ENCODE measurements at regions not wholly inside any gene's neighbourhood (a gene's known extent, or its start where the extent isn't known, plus 50 kb on each side); places are given as distances from the start of the nearest gene placed in this dataset.

- 95% methylated on average over 5 of the region's 5 CpGs for WGBS
- TF ChIP-seq POLR2A (IDR thresholded peaks at IDR 0.05) (no peak), EP300 (IDR thresholded peaks at IDR 0.05) (no peak), POLR2AphosphoS5 (IDR thresholded peaks at IDR 0.05) (no peak), CTCF (IDR thresholded peaks at IDR 0.05) (no peak)
- no peak overlapping the region for H3K4me3 ChIP-seq
- DNase-seq (ENCODE audit: low spot score in 2 of 2): no peak
- H3K36me3 ChIP-seq: no peaks in the 10 kb centered on the region
- H3K27me3 ChIP-seq: no peaks in the 10 kb centered on the region
- H3K9me3 ChIP-seq: no peaks in the 10 kb centered on the region
- no peaks in the 10 kb centered on the region for H3K4me1 ChIP-seq
- H3K27ac ChIP-seq: no peak overlapping the region
Measured at GRCh38 chr5:125422342-125422741, 675.9 kb upstream of the ZNF608 start.

GRCh38 chr5:125424402-125425141 is 678.1 kb upstream of the ZNF608 start:
- DNase-seq (ENCODE audit: low spot score in 2 of 2): no peak
- H3K36me3 ChIP-seq: no peaks in the 10 kb centered on the region
- H3K4me3 ChIP-seq: no peak overlapping the region
- no peaks in the 10 kb centered on the region for H3K27me3 ChIP-seq
- 57% methylated on average over 6 of the region's 6 CpGs for WGBS
- H3K27ac ChIP-seq: no peak overlapping the region
- H3K9me3 ChIP-seq: peaks cover 5% of the 10 kb centered on the region
- TF ChIP-seq CTCF (IDR thresholded peaks at IDR 0.05): no peak
- TF ChIP-seq POLR2AphosphoS5 (IDR thresholded peaks at IDR 0.05): no peak
- no peak for TF ChIP-seq EP300 (IDR thresholded peaks at IDR 0.05)
- TF ChIP-seq POLR2A (IDR thresholded peaks at IDR 0.05): no peak
- H3K4me1 ChIP-seq: no peaks in the 10 kb centered on the region

GRCh38 chr5:125429498-125429897 is 683.1 kb upstream of the ZNF608 start:
- H3K27ac ChIP-seq: no peak overlapping the region
- TF ChIP-seq EP300 (IDR thresholded peaks at IDR 0.05) (no peak), POLR2AphosphoS5 (IDR thresholded peaks at IDR 0.05) (no peak), POLR2A (IDR thresholded peaks at IDR 0.05) (no peak), CTCF (IDR thresholded peaks at IDR 0.05) (no peak)
- no peaks in the 10 kb centered on the region for H3K36me3 ChIP-seq
- H3K27me3 ChIP-seq: no peaks in the 10 kb centered on the region
- H3K4me1 ChIP-seq: no peaks in the 10 kb centered on the region
- H3K4me3 ChIP-seq: no peak overlapping the region
- H3K9me3 ChIP-seq: peaks cover 5% of the 10 kb centered on the region
- no peak for DNase-seq (ENCODE audit: low spot score in 2 of 2)
- WGBS: 92% methylated on average over 1 of the region's 1 CpG

GRCh38 chr5:125433457-125433856 is 687.0 kb upstream of the ZNF608 start:
- DNase-seq (ENCODE audit: low spot score in 2 of 2): no peak
- Histone ChIP-seq H3K9me3 (peaks cover 1% of the 10 kb centered on the region), H3K4me3 (no peak overlapping the region), H3K27me3 (no peaks in the 10 kb centered on the region), H3K4me1 (no peaks in the 10 kb centered on the region), H3K36me3 (no peaks in the 10 kb centered on the region), H3K27ac (no peak overlapping the region)
- WGBS: 53% methylated on average over 2 of the region's 2 CpGs
- TF ChIP-seq EP300 (IDR thresholded peaks at IDR 0.05) (no peak), POLR2A (IDR thresholded peaks at IDR 0.05) (no peak), CTCF (IDR thresholded peaks at IDR 0.05) (no peak), POLR2AphosphoS5 (IDR thresholded peaks at IDR 0.05) (no peak)

GRCh38 chr5:125439243-125439642 is 692.8 kb upstream of the ZNF608 start:
- TF ChIP-seq POLR2AphosphoS5 (IDR thresholded peaks at IDR 0.05): no peak
- no peak for TF ChIP-seq CTCF (IDR thresholded peaks at IDR 0.05)
- no peak for TF ChIP-seq POLR2A (IDR thresholded peaks at IDR 0.05)
- no peak for TF ChIP-seq EP300 (IDR thresholded peaks at IDR 0.05)
- Histone ChIP-seq H3K4me1 (no peaks in the 10 kb centered on the region), H3K4me3 (no peak overlapping the region), H3K9me3 (peaks cover 8% of the 10 kb centered on the region), H3K27me3 (no peaks in the 10 kb centered on the region), H3K27ac (no peak overlapping the region), H3K36me3 (no peaks in the 10 kb centered on the region)
- DNase-seq (ENCODE audit: low spot score in 2 of 2): no peak

All from suprapubic skin (tissue), 4 donors.